Muscle of back (tissue), 3 donors: ENCODE measurements at regions not wholly inside any gene's neighbourhood (a gene's known extent, or its start where the extent isn't known, plus 50 kb on each side); places are given as distances from the start of the nearest gene placed in this dataset.
"Not testable (repeated sequence)": the region's sequence is repeated elsewhere in the genome, so short reads cannot be mapped to it uniquely, and the experiment has no call there.

ENCODE experiments used
- DNase-seq, 3 donors: peaks; one replicate each; pipeline versions ENCODE4 v3.0.0 to v3.0.0-alpha.2; 2013

DNA sequence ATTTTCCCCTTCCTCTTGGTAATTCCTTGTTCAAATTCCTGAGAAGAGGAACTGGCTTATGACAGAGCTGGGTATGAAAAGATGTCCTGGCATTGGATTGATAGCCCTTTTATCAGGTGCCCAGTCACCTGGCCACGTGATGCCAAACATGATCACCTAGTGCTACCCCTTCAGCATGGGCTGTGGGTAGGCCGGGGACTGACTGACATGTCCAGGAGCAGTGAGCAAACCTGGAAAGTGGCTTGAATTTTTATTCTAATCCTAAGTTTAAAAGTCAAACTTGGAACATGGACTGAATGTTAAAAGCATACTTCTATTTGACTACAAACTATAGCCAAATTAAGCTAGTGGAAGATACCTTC is 99.7 kb upstream of the CXCL13 start:
- DNase-seq: no peak

DNA sequence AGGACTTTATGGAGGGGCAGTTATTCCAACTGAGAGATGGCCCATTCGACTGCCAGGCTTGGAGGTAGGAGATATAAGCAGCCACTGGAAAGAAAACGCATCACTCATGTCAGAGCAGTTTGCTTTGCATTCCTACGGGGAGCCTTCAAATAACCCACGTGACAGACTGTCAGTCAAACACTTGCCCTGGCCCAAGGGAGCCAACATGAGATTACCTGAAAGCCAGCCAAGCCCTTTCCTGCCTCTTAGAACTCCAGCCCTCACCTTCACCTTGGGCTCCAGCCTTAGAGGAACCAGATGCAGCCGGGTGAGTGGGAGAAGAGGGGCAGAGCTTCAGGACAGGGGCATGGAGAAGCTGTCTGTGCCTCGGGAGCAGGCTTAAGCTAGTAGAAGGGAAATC is 95.3 kb upstream of the CXCL13 start:
- peak in 2 of 3 donors; percentile 21 to 30 for DNase-seq

- DNase-seq: no peak
Measured at GRCh38 chr4:77525538-77525937, 80.1 kb upstream of the CXCL13 start.

DNA sequence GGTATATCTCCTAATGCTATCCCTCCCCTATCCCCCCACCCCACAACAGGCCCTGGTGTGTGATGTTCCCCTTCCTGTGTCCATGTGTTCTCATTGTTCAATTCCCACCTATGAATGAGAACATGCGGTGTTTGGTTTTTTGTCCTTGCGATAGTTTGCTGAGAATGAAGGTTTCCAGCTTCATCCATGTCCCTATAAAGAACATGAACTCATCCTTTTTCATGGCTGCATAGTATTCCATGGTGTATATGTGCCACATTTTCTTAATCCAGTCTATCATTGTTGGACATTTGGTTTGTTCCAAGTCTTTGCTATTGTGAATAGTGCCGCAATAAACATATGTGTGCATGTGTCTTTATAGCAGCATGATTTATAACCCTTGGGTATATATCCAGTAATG is 77.7 kb upstream of the CXCL13 start:
- DNase-seq: not testable (repeated sequence)

- DNase-seq: no peak
Measured at GRCh38 chr4:77538144-77538543, 67.5 kb upstream of the CXCL13 start.

DNA sequence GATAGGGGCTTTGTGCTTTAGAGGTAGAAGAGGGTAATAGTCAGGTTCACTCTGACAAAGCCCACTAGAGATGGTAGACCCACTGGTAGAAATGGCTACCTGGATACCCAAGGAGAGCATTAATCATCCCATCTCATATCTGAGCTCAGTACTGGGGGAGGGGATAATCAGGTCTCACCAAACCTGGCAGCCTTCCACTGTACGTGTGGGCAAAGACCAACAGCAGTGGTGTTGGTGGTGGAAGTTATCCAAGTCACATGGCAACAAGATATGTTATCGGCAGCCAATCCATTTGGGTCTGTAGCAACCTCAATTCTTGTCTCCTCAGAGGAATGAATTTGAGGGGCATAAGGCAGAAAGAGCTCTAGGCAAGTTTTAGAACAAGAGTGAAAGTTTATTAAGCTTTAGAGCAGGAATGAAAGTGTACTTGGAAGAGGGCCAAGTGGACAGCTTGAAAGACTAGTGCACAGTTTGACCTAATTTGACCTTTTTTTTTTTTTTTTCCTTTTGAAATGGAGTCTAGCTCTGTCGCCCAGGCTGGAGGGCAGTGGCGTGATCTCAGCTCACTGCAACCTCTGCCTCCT is 67.0 kb upstream of the CXCL13 start:
- DNase-seq: no peak
